NCI-H146 treated with DMSO at 0.1 percent for 48 hours (cell line): ENCODE measurements at regions not wholly inside any gene's neighbourhood (a gene's known extent, or its start where the extent isn't known, plus 50 kb on each side); places are given as distances from the start of the nearest gene placed in this dataset.
"Not testable (repeated sequence)": the region's sequence is repeated elsewhere in the genome, so short reads cannot be mapped to it uniquely, and the experiment has no call there.

ENCODE experiments used
- DNase-seq: peaks from one replicate; lab custom pipeline; 2025; ENCODE audit not compliant: unreplicated experiment; lab: John Stamatoyannopoulos, UW

DNA sequence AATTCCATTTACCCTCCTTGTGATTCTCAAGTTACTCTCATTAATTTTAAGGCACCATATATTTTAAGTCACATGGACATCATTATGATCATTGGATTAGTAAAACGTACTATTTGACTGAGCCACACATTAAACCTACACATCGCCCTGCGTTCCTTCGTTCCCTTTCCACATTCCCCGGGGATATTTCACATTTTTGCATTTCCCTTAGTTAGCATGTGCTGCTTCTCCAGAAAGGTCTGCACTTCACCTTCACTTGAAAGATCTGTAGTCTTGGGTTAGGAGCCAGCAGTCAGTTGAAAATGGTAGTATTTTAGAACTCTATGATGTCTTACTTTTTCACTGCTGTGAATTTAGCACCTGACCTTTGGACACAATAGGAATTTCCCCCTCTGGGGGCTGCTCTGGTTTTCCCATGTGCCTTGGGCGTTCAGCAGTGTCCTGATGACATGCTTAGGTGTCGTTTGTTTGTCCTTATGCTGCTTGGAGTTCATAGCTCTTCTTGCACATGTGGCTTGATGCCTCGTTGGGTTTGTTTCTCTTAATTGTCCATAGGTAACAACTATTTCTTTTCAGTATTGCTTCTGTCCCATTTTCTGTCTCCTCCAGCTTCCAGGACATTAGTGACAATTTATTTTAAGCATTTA lies 56.9 kb upstream of the NBPF20 start:
- not testable (repeated sequence) for DNase-seq

DNA sequence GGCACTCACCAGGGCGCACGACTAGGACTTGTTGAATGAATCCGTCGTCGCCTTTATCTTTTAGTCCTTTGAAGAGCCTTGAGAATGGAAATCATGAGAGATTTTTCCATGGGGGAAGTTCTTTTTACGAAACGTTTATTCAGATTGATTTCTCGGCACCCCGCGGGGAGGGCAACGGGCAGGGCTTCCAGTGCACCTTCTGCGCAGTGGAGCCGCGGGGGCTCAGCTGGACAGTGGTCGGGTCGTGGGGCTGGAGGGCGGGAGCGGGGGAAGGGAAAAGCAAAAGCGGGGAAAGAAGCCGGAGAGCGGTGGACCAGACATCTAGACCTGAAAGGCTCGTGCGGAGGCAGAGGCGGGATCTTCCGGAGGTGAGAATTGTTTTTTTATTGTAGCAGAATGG lies 50.6 kb upstream of the NBPF20 start:
- DNase-seq = not testable (repeated sequence)

DNA sequence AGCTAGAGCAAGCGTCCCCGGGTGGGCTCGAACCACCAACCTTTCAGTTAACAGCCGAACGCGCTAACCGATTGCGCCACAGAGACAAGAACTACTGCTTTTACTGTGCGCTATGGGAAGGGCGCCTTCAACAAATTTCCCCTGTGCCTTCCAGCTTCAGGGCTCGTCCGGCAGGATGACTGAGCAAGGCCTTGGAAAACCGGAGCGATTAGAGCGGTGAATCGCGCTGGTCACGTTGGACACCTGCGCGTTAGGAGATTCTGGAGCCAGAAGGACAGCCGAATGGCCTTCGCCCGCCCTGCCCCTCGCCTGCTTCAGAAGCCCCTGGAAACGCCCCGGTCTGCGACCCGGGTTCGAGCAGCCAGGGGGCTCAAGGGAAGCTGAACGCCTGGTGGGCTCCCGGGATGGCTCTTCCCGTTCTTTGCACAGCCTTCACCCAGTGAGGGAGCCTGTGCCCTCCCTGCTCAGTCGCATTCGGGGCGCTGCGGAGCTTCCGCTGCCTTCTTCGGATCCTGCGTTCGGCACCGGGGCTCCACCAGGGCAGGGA lies 50.0 kb upstream of the NBPF20 start:
- DNase-seq = not testable (repeated sequence)
